ENCODE measurements at regions not wholly inside any gene's neighbourhood (a gene's known extent, or its start where the extent isn't known, plus 50 kb on each side); places are given as distances from the start of the nearest gene placed in this dataset.
"Not testable (repeated sequence)": the region's sequence is repeated elsewhere in the genome, so short reads cannot be mapped to it uniquely, and the experiment has no call there.

DNA sequence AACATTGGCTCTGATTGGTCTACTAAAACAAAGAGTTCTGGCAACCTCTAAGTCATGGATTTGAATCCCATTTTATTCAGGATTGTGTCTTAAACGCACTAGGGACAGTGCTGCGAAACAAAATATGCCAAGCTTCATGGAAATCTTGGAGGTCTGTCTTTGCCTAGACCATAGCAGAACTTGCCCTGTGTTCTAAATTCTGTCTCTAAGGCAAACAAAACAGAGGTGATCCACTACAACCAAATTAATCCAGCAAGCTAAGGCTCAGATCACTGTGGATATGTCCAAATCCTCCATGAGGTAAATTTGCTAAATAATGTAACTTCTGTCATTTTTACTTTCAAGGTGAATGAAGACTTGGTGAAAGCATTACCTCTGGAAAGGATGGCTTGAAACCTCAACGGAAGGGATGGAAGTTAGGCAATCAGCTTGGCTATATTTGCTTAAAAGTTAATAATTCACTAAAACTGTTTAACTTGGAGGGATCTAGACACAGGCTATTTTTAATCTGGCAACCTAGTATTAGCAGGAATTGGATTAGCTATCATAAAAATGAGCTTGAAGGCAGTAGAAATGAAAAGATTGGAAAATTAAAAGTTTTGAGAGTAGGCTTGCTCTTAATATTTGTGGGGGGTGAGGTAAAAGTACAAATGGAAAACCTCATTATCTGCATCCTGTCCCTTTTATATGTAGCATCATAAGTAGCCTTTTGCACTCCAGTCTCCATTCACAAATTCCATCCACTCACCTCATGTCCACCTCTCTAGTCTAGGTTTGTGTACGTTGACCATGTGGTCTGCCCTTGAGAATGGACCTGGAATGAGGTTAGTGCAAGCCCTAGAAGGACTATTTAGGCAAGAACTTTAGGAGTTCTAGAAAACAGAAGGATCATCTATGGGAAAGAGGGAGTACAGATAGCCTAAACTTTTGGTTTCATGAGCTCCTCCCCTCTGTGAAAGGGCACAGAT, 176.2 kb downstream of the SMC2 start:
- DNase-seq (ENCODE audit: low read depth), result no peak

DNA sequence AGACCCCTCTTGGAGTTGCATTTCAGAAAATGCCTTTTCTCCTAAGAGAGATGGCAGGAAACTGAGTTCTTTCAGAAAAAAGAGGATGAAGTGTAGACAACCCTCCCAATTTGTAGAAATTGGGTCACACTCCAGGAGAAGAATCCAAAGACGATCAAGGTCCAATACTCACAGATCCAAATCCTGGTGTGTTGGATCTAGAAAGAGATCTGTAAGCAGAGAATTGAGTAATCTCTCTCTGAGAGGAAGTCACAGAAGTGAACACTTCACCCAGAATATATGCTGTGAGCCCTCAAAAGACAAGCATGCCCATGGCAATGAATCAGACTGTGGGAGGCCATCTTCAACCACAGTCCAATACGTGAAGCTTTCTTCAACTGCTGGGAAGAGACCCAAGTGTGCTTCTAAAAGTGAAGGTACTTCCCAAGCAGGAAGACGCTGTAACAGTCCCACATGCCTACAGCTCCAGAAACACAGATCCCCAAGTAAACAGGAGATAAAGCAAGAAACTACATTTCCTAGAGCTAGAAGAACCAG, 182.7 kb downstream of the SMC2 start:
- peak; percentile 13 for DNase-seq (ENCODE audit: low read depth)

DNA sequence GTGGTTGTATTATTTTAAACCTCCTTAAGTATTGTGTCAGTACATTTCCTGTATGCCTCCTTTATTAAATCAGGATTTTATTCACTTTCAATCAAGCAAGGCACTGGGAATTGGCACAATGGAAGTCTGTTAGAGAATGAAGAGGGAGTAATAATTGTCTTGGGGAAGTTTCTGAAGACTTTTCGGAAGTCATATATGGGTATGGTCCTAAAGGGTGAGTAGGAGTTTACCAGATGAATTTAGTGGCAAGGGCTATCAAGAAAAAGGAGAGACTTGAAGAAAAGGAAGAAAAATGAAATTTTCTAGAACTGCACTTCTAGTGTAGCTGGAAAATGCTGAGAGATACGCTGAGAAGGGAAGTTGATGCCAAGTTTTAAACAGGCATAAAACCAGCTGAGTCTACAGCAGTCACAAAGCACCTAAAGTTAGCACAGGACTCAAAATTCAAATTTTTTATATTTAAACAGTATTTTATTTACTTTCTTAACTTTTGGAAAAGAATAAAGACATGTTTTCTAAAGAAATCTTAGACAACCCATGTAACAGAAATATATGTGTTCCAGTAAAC, 184.9 kb downstream of the SMC2 start:
- DNase-seq (ENCODE audit: low read depth), result no peak

DNA sequence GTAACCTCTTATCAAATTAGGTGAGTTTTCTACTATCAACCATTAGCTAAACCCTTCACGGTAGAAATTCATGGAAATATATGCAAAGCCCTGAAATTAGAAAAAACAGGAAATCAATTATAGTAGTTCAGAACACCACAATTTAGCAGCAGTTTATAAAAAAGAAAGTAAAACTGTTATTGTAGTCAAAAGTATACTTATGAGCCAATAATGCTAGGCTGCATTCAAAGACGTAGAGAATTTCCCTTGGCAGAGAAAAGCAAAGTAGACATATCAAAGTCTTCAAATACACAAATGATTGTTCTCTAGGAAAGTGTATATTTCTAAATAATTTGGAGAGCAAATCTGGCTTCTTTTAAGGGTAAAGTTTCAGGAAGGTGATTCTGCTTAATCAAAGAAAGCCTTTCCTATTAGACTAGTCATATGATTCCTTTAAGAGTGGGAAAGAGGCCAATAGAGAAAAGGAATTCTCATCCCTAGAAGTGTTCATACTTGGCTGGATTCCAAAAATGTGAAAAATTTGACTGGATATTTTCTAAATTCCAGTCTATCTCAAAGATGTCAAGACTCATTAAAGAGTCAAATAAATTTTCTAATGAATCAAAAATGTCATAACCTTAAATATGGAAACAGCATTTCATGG, 185.5 kb downstream of the SMC2 start:
- no peak for DNase-seq (ENCODE audit: low read depth)

DNA sequence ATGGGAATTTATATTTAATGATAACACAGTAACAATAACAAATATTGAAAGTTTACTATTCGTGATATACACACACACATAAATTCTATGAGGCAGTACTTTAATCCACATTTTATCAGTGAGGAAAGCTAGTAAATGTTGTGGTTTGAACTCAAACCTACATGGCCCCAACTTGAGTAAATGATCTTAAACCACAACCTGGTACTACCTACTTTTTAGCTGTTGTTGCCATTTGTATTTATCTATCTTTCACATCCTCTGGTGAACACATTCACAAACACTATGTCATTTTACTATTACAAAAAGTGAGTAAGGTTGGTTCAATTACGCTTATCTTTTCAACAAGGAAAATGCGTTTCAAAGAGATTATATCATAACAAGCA, 186.1 kb downstream of the SMC2 start:
- DNase-seq (ENCODE audit: low read depth), result peak; percentile 7

DNA sequence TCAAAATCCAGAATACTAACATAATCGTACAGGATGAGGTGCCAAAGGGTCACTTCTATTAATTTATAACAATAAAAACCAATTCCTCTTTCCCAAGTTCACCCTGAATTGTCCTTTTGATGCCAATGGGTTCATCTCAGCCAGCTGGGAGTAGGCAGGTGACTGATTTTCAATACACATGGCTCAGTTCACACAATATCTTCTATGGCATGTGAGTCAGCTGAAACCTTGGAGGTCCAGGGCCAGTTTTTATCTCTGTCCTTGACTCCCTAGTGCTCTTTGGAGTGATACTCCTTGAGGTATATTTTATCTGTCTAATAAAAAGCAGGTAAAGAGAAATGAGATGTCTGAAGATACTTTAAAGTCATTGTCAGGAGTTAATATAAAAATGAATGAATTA, 186.6 kb downstream of the SMC2 start:
- DNase-seq (ENCODE audit: low read depth), result no peak

DNA sequence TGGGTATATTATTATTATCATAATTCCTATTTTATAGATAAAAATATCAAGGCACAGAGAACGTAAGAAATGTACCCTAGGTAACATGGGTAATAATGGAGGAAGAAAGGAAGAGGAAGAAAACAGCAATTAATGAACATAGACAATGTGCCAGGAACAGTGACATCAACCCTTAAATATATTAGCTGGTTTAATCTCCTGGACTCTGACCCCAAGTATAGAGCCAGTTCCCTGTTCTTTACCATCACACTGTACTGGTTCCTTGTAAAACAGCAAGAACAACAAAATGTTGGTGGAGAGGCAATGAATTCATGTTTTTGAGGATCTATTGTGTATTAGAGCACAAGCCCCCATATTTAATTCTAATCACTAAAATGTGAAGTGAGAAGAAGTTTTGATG, 192.1 kb downstream of the SMC2 start:
- DNase-seq (ENCODE audit: low read depth), result no peak

DNA sequence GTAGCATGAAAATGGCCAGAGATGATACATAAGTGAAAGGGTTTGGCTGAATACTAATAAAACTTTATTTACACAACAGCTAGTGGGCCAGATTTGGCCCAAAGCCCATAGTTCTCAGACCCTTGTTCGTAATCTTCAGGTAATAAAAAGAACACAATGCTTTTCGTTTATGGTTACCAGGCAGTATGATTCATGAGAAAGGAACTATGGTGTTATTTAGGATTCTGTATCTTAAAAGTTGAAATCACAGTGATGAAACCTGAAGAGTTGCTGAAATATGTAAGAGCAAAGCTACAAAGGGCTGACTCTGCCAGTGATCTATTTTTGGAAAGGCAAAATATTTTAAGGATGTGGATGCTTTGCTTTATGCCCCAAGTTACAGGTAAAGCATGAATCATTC, 192.7 kb downstream of the SMC2 start:
- DNase-seq (ENCODE audit: low read depth), result no peak

DNA sequence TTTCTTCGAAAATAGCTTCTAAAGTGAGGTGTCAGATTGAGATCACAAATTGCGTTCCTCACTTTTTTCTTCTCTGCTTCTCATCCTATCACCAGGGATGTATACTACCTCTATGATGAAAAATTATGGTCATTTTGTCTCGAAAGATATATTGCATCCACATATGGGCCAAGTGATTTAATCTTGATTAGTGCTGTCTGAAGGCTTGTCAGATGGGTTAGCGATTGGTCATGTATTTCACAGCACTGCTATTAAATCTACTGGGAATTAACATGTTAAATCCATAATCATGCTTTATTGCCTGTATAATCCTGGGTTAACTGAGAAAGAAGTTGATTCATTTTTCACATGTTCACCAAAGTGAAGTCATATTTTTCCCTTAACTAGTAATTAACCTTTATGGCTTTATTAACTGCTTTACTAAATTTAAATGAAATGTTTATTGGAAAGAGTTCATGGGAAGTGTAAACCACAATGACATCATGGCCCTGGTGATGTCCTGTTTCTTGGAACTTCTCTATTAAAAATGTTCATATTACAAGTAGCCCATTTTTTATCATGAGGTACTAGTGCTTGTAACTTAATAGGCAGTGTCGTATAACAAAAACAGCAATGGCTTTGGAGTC, 193.3 kb downstream of the SMC2 start:
- DNase-seq (ENCODE audit: low read depth), result no peak

DNA sequence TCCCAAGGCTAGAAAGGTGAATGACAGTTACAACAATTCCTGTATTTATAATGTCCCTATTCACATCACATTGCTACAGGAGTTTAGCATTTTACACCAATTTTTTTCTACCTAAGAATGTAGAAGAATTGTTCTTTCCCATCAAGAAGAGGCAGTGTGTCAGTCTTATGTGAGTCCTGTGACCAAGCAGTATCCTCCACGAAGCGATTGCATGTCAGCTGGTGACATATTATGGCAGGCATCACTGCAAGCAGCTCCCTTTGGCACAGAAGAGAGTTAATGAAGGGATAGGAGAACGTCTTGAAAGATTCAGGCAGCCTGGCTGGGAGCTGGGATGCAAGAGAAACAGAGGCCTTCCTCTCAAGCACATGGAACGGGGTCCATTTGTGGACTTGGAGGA, 199.8 kb downstream of the SMC2 start:
- DNase-seq (ENCODE audit: low read depth), result no peak

DNA sequence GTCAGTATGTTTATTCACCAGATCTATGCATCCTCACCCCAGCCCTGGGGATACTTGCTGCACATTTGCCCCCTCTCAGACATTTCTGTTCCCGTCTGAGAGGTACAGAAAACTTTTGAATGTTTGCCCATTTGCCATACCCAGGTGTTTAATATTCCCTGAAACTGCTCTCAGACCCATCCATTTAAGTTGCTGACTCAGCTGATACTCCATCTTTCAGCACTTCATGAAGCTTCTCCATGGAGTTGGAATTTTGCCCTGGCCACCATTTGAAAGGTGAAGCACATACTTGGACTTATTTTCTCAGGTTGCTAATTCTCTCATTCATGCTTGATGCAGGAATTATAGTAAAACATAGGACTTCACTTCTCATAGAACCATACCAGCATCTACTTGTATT, 203.9 kb upstream of the OR13F1 start:
- DNase-seq (ENCODE audit: low read depth), result no peak

DNA sequence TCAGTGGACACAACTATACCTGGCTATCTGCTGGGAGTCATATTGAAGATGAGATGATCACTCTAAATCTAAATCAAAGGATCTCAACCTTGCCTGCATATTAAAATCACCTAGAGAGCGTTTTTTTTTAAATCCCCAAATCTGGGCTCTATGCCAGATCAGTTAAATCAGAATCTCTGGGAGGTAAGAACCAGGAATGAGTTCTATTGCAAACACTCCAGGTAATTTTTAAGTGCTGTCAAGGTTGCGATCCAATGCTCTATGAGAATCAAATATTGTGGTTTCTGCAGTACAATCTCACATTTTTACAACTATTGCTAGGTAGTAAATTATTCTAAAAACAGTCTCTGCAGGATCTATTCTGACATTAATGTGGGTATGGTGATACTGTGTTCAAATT, 202.3 kb upstream of the OR13F1 start:
- DNase-seq (ENCODE audit: low read depth), result no peak

DNA sequence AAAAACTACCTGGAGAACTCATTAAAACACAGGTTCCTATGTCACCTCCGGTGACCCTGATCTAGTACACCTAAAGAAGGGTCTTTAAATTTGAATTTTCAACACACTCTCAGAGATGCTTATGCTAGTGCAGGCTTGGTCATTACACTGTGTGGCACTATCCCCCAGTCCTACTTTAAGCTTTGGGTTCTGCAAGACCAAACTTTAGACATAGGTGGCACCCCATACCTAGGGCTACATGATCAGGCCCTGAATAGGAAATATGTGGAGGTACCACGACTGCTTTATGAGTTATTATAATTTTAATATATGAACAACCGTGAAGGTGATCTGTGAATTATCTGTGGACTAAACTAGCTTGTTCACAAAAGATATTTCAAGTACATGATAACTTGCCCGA, 201.3 kb upstream of the OR13F1 start:
- DNase-seq (ENCODE audit: low read depth), result no peak

DNA sequence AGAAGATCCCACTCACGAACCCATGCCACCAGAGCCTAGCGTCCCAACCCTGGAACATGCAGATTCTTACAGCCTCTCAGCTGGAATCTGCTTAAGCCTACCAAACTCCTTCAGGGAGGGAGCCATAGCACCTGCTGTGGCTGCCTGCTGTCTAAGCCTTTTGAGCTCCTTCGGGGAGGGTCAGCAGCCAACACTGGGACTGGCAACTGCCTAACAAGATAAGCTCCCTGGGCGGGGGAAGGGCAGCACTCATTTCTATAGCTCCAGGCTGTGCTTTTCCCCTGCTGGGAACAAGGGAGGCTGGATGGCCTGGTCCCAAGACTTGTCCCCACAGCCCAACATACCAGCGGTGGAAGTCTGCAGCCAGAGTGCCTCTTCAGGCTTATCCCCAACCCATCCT, 199.1 kb upstream of the OR13F1 start:
- DNase-seq (ENCODE audit: low read depth), result no peak

DNA sequence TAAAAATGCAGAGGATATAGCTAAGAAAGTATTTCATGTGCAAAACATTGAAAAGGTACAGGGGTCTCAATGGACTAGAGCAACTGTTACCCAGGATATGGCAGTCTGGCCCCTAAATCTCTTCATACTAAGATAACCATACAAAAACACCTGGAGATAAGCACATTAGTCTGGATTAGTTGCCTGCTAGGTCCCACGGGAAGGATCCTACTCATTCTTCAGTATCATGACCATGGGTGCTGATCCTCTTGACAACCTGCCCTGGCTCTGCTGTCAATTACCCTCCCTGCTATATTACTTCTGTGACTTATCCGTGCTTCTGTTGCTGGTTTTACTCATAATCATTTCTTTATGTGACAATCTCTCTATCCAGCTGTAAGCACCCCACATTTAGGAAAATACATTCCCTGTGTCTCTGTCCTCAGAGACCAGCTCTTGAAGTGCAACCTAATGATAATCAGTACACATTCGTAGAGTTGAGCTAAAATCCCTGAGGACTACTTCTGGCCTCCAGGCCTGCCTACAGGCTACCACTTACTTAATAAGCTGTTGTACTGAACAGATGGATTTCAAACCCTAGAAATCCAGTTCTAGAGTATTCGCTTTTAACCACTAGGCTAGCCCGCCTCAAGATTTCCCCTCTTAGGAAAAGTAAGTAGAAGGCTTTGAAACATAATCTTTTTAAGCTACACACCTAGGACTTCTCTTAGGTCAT, 190.5 kb upstream of the OR13F1 start:
- DNase-seq (ENCODE audit: low read depth), result no peak

DNA sequence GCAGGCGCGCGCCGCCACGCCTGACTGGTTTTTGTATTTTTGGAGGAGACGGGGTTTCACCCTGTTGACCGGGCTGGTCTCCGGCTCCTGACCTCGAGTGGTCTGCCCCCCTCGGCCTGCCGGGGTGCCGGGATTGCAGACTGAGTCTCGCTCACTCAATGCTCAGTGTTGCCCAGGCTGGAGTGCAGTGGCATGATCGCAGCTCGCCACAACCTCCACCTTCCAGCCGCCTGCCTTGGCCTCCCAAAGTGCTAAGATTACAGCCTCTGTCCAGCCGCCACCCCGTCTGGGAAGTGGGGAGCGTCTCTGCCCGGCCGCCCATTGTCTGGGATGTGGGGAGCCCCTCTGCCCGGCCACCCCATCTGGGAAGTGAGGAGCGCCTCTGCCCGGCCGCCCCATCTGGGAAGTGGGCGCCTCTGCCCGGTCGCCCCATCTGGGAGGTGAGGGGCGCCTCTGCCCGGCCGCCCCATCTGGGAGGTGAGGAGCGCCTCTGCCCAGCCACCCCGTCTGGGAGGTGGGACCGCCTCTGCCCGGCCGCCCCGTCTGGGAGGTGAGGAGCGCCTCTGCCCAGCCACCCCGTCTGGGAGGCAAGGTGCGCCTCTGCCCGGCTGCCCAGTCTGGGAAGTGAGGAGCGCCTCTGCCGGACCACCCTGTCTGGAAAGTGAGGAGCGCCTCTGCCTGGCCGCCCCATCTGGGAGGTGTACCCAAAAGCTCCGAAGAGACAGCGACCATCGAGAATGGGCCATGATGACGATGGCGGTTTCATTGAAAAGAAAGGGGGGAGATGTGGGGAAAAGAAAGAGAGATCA, 187.7 kb upstream of the OR13F1 start:
- DNase-seq (ENCODE audit: low read depth), result not testable (repeated sequence)

DNA sequence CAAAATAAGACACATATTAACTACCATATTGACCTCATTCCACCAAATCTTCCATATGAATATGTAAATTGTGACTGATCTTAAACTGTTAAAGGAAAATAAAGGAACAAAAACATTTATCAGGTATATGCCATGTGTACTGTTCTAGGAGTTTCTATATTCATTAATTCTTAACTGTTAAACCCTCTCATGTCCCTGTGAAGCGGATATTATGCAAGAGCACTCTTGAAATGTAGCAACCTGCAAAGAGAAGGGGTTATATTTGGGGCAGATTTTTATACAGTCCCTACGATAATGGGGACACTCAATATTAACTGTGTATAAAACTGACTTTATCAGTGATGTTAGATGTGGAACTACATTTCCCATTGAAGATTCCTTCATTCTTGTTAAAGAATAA, 184.9 kb upstream of the OR13F1 start:
- DNase-seq (ENCODE audit: low read depth), result no peak

DNA sequence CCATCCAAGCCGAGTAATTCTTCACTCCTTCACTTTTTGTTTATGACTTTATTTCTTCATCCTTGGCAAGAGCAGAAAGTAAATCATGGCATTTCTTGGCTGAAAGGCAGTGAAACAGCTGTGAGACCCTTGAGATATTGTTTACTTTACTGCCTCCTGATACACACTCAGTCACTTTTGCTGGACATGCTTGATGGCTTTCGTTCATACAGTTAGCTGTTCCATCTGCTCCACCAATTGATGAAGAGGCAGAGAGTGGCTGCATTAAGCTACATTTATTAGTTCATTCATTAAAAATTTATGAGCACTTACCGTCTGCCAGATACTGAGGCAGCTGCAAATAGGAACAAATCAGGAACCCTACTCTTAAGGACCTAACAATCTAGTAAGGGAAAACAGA, 184.4 kb upstream of the OR13F1 start:
- DNase-seq (ENCODE audit: low read depth), result no peak

DNA sequence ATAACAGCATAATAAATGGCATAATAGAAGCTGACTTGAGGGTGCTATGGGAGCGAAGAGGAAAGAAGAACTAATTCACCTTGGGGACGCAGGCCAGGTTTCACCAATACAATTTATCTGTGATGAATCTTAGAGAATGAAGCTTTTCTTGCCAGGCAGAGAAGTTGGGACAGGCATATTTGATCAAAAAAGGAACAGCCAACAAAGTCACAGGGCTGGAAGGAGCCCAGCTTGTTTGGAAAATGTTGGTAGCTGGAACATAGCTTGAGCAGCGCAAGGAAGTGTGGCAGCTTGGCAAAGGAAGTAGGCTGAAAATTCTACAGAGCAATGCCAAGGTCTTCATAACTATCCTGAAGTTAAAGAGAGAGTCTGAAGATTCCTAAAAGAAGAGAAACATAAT, 181.5 kb upstream of the OR13F1 start:
- DNase-seq (ENCODE audit: low read depth), result no peak

DNA sequence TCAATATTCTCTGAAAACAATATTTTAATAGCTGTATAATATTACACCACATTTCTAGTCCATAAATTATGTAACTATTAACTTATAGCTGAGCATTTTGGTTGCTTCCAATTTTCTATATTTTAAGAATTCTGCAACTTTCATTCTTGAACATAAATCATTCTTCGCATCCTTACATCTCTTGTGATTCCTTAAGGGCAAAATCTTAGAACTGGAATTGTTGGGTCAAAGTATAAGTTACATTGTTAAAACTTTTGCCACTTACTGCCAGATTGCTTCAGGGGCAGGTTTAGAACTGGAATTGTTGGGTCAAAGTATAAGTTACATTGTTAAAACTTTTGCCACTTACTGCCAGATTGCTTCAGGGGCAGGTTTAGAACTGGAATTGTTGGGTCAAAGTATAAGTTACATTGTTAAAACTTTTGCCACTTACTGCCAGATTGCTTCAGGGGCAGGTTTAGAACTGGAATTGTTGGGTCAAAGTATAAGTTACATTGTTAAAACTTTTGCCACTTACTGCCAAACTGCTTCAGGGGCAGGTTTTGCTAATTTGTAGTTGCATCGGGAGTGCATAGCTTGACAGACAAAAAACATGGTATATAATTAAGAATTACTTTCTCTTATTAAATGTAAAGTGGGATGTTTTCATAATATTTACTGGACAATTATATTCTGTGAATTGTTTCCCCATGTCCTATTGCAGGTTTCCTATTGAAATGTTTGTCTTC, 179.9 kb upstream of the OR13F1 start:
- not testable (repeated sequence) for DNase-seq (ENCODE audit: low read depth)
